GM18873 (cell line): ENCODE measurements at regions not wholly inside any gene's neighbourhood (a gene's known extent, or its start where the extent isn't known, plus 50 kb on each side); places are given as distances from the start of the nearest gene placed in this dataset.
"Not testable (repeated sequence)": the region's sequence is repeated elsewhere in the genome, so short reads cannot be mapped to it uniquely, and the experiment has no call there.

Experiments
- ATAC-seq: cut with Tn5 transposase; IDR thresholded peaks from one replicate; pipeline ENCODE4 v1.9.1; 2021; ENCODE audit warnings: mild to moderate bottlenecking, moderate library complexity, moderate number of reproducible peaks; ENCODE audit not compliant: unreplicated experiment, low FRiP score

DNA sequence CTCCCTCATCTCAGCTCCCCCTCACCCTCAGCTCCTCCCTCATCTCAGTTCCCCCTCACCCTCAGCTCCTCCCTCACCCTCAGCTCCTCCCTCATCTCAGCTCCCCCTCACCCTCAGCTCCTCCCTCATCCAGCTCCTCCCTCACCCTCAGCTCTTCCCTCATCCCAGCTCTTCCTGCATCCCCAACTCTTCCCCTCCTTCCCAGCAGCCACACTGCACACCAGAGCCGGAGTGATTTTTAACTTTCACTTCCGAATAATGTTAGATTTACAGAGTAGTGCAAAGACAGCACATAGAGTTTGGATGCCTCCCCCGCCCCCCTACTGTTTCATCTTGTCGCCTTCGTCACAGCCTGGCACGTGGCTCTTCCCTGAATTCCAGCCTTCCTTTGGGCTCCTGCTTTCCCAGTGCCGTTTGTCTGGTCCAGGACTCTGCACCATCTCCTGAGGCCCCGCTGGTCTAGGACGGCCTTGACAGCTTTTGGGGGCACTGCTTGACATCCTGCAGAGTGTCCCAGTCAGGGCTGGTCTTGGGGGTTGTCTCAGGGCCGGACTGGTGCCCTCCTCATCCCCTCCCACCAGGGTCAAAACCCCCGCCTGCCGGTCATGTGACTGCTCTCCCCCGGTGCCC, 110.2 kb downstream of the FAM53A start:
- ATAC-seq: no peak

DNA sequence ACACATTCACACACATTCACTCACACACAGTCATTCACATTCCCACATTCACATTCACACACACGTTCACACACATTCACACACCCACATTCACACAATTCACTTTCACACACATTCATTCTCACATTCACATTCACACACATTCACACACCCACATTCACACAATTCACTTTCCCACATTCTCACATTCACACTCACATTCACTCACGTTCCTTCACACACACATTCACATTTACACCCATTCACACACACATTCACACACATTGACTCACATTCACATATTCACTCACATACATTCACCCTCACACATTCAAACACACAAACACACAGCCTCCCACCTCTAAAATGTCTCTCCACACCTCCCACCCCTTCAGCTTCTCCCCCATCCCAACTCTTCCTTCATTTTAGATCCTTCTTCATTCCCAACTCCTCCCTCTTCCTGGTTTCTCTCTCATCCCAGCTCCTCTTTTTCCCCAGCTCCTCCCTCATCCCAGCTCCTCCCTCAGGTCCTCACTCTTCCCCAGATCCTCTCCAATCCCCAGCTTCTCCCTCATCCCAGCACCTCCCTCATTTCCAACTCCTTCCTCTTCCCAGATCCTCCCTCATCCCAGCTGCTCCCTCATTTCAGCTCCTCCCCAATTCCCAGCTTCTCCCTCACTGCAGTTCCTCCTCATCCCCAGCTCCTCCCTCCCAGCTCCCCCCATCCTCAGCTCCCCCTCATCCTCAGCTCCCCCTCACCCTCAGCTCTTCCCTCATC, 111.0 kb downstream of the FAM53A start:
- no peak for ATAC-seq

- no peak for ATAC-seq
These were observed 111.6 kb downstream of the FAM53A start for GRCh38 chr4:1572521-1572920.

- ATAC-seq: no peak
These were observed 112.1 kb downstream of the FAM53A start for GRCh38 chr4:1572010-1572385.

DNA sequence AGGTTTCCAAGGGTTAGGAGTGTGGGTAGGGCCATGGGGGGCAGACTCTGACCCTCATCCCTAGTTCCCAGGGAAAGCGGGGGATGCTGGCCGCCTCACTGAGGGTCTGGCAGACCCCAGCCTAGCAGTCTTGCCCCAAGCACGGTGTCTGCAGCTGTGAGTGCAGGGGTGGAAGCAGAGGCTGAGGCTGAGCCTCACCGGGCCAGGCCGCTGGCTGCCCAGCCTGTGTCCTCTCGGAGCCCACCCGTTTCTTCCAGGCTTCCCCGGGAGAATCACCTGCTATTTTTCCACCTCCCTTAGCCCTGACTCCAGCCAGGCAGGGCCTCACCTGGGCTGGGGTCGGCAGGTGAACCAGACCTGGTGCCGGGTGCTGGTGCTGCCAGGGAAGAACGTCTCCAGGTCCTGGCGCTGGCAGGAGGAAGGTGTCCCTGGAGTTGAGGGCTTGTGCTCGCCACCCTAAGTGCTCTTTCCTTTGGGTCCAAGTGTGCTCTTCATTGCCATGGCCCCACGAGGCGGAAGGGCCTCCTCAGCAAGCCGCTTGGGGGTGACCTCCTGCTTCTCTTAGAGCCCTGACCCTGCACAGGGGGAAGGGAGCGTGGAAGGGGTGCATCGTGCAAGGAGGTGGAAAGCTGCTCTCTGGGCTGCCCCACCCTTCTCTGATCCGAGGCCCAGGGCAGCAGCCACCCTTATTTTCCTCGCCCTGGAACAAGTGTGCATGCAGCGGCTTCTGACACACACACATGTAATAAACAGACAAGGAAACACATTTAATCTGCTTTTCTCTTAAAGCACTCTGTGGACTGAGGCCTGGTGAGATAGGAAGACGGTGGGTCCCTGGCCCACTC, 112.7 kb downstream of the FAM53A start:
- ATAC-seq: no peak

DNA sequence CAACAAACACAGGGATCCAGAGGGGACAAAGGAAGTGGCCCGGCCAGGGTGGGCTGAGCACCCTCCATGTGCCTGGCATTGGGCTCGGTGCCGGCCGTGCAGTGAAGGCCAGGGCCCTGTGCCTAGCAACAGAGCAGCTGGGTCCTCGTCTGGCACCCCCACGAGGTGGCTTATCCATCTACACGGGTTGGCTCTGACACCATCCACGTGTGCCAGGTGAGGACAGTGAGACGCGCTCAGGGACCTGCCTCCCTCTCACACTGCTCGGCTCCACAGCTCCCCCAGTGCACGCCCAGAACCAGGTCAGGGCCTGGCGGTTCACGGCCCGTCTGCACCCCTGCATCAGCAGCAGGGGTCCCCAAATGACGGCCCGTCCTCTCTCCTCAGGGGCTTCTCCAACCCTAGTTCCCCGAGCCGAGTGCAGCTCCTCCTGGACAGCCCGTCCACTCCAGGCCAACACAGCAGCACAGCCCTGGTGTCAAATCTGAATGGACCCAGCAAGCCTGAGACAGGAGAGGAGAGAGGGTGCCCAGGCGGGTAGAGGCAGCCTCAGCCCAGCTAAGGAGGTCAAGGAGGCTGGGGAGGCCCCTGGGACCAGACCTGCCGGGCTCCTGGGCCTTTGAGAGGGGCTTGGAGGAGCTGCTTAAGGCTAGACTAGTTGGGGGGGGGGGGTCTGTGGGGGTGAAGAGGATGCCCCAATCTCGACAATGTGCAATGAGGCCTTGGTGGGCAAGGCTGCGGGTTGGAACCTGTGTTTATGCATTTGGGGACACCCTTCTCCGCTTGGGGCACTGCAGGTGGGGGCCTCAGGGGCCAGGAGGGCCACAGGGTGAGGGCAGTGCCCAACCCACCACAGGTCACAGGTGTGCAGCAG, 113.6 kb downstream of the FAM53A start:
- ATAC-seq: no peak

DNA sequence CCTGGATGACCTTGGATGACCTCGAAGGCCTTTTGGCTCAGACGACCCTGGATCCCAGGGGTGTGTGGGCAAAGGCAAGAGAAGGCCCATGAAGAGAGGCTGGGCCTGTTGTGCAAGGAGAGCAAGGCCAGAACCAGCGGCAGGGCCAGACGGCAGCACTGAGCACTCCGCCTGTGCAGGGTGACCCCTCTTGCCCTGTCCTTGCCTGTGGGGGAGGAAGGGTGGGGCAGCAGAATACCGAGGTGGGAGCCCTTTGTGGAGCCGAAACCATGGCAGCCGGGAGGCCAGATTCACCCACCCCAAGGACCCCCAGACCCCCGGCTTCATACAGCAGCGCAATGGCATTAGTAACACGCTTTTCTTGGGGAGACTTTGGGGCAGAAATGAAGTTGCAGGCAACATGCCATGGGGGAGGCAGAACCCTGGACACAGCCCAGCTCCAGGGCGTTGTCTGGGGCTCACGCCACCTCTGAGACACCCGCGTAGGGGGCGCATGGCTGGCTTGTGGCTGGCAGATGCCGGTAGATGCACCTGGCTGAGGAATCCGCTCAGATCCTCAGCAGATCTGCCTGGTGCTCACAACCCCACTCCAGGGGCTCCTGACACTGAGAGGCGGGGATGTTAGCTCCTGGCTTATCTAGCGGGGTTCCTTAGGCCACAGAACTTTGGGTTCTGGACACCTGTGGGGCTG, 114.5 kb downstream of the FAM53A start:
- ATAC-seq: no peak

GRCh38 chr4:1568855-1569460, 115.2 kb downstream of the FAM53A start:
- ATAC-seq: no peak

DNA sequence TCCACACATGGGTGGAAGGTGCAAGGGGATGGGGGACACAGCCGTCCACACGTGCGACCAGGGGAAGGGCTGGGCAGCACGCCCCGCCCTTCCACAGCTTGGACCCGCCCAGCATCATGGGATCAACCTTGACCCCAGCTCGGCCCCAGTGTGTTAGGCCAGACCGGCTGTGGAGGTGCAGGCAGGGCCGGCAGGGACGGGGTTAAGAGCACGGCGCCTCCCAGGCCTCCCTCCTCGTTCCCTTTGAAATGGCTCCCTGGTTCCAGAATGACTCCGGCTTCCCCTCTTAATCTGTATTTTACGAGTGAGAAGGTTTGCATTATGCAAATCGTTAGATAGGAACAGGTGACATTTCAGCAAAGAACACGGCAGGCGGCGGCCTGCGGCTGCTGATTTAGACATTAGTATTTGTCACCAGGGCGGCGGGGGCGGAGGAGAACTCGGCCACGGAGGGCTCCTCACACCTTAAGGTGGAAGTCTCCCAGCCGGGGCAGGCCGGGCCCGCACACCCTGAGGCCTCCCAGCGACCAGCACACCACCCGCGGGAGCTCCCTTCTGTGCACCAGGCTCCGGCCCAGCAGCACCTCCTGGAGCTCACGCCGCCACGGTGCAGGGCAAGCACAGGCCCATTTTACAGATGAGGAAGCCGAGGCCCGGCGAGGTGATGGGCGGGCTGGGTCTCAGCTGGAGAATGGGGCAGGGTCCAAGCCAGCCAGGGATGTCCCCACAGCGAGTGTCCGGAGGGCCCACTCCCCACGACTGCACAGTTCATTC, 116.1 kb downstream of the FAM53A start:
- ATAC-seq: no peak

GRCh38 chr4:1567519-1567807, 116.7 kb downstream of the FAM53A start:
- no peak for ATAC-seq

DNA sequence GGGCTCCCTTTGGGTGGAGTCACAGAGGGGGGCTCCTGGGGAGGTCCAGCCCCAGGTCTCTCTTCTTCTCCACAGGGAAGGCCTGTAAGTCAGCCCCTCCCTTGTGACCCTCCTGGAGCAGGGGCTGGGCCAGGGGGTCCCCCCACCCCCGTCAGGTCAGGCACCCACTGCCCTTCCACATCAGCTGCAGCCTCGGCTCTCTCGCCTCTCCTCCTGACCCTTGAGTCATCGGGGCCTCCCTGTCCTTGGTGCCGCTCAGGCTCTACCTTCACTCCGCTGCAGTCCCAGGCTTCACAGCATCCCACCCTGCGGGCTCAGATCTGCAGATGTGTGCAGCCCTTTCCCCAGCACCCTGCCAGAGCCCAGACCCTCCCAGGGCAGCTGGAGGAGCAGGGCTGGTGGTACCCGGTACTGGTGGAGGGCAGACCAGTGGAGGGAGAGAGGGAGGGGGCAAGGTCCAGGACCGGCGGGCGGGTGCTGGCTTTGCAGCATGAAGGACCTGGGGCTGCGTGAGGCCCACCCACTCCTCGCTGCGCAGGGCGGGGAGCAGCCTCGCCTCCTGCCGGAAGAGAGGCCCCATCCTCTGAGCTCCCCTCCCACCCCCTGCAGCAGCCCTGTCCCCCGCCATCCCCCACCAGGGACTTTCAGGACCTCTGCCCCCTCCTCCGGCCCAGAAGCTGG, 117.1 kb downstream of the FAM53A start:
- ATAC-seq: no peak

- ATAC-seq: not testable (repeated sequence)
These were observed 117.7 kb downstream of the FAM53A start for GRCh38 chr4:1566301-1566837.

DNA sequence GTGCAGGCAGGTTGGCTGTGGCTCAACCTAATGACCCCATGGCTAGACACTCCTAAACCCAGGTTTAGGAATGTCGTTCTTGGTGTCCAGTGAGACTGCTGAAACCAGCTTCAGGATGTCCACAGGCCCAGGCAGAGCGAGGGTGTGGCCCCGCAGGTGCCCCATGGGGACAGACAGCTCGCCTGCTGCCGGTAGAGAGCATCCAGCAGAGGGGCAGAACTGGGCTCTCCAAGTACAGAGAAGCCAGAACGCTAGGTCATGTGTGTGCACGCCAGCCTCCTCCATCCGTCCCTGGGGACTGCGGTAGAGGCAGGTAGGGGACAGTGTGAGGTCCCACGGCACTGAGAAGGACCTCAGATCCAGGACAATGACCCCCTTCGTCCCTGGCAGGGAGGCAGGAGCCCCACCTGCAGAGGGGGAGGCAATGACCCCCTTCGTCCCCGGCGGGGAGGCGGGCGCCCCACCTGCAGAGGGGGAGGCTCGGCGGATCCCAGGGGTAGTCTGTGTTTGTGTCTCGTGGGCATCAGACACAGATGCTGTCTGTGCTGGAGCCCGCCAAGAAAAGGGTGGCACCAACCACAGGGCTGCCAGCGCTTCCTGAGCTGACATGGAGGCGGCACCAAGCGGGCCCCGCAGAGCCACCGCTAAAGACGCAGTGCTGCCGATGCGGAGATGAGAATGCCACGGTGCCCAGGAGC, 118.4 kb downstream of the FAM53A start:
- no peak for ATAC-seq

DNA sequence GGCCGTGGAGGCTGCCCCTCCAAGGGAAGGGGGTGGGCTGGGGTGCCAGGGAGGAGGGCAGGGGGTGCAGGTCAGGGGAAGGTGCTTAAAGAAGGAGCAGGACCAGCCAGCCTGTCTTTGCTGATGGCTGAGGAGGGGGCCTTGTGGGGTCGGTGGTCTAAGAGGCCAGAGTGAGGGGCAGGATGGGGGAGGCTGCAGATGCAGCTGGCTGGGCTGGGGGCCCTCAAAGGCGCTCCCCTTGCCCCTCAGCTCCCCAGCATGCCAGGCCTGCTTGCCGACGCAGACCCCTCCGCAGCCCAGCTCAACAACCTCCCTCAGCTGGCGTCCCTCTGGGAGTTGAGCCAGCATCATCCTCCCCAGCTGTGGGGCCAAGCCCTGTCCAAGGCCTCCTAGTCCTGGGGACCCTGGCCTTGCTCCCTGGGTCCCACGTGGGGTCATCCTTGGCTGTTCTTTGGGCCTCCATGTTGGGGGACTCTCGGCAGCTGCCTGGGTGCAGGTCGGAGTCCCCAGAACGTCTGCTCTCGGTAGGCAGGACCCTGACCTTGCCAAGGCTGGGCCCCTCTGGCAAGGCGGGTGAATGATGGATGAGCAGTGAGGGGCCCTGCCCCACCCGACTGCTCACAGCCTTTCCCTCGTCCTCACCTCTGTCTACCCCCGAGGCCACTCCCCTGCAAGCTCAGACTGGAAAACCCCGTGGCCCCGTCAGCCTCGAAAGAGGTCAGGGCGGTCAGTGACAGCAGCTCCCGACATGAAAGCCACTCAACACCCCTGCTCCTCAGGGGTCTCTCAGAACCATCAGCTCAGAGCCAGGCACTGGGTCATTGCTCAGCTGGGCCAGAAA, 119.4 kb downstream of the FAM53A start:
- ATAC-seq: no peak

- no peak for ATAC-seq
These were observed 120.2 kb downstream of the FAM53A start for GRCh38 chr4:1563768-1564485.

DNA sequence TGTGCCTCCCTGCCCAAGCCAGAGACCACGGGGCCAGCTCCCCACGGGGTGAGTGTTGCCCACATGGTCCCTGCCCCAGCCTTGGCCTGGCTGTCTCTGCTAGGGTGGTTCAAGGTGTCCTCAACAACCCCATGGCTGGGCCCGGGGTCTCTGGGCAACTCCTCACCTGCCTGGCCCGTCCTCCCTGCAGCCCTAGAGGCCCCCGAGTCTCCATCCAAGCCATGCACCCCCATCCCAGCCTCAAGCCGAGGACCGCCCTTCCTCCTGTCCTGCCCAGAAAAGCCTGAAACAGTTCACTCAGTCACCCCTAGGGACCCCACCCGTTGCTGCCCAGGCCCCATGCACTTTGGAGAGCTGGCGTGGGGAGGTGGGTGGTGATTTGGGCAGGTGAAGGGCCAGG, 120.9 kb downstream of the FAM53A start:
- no peak for ATAC-seq
